Gastrocnemius medialis (tissue), 4 donors: ENCODE measurements at regions not wholly inside any gene's neighbourhood (a gene's known extent, or its start where the extent isn't known, plus 50 kb on each side); places are given as distances from the start of the nearest gene placed in this dataset.

Experiments
- POLR2A ChIP-seq, 2 donors: fragments of 450-650 bp; IDR thresholded peaks; one replicate each; pipeline ENCODE4 v1.6.1; 2017; ENCODE audit warnings: antibody characterized with exemption in 2 of 2, mild to moderate bottlenecking in 2 of 2, moderate library complexity in 2 of 2
- TF ChIP-seq, protein P1 (sequence below), 5 experiments: fragments of 450-650 bp in 3 of 5; fragments of 200-600 bp in 2 of 5; sonication (generic) in 2 of 5; IDR thresholded peaks in 4 of 5; conservative IDR thresholded peaks in 1 of 5; 1 replicate in 4 of 5; 2 replicates in 1 of 5; pipeline ENCODE4 v1.5.1; 2016 to 2019; ENCODE audit warnings: antibody characterized with exemption in 5 of 5, mild to moderate bottlenecking in 3 of 5, moderate library complexity in 3 of 5

- TF ChIP-seq POLR2A (IDR thresholded peaks at IDR 0.05), result no peak
- TF ChIP-seq, protein P1, sequence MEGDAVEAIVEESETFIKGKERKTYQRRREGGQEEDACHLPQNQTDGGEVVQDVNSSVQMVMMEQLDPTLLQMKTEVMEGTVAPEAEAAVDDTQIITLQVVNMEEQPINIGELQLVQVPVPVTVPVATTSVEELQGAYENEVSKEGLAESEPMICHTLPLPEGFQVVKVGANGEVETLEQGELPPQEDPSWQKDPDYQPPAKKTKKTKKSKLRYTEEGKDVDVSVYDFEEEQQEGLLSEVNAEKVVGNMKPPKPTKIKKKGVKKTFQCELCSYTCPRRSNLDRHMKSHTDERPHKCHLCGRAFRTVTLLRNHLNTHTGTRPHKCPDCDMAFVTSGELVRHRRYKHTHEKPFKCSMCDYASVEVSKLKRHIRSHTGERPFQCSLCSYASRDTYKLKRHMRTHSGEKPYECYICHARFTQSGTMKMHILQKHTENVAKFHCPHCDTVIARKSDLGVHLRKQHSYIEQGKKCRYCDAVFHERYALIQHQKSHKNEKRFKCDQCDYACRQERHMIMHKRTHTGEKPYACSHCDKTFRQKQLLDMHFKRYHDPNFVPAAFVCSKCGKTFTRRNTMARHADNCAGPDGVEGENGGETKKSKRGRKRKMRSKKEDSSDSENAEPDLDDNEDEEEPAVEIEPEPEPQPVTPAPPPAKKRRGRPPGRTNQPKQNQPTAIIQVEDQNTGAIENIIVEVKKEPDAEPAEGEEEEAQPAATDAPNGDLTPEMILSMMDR (IDR thresholded peaks at IDR 0.05 in 4 of 5, conservative IDR thresholded peaks at IDR 0.05 in 1 of 5), result no peak
Observed at GRCh38 chr17:12376276-12376675, 289.4 kb upstream of the MYOCD start.
